H9 (cell line): ENCODE measurements at regions not wholly inside any gene's neighbourhood (a gene's known extent, or its start where the extent isn't known, plus 50 kb on each side); places are given as distances from the start of the nearest gene placed in this dataset.

Experiments used
- DNase-seq: peaks from one replicate; pipeline ENCODE4 v3.0.0-alpha.2; 2017
- H2AFZ ChIP-seq: one replicate; pipeline ENCODE4 v1.6.1; 2013; ENCODE audit warnings: mild to moderate bottlenecking, low read length, control low read depth, moderate library complexity
- H2AK5ac ChIP-seq: 2 replicates; pipeline ENCODE4 v1.6.1; 2013; ENCODE audit warnings: low read length, control low read depth, mixed read lengths; ENCODE audit not compliant: insufficient read length
- H2BK120ac ChIP-seq: one replicate; pipeline ENCODE4 v1.6.1; 2013; ENCODE audit warnings: low read depth, mild to moderate bottlenecking, low read length, control low read depth, inconsistent platforms; ENCODE audit not compliant: poor library complexity, severe bottlenecking
- H2BK12ac ChIP-seq: 2 replicates; pipeline ENCODE4 v1.6.1; 2013; ENCODE audit warnings: low read length, control low read depth, mixed read lengths, low read depth; ENCODE audit not compliant: insufficient read length
- H2BK15ac ChIP-seq: 2 replicates; pipeline ENCODE4 v1.6.1; 2013; ENCODE audit warnings: low read depth, low read length, control low read depth
- H2BK20ac ChIP-seq: one replicate; pipeline ENCODE4 v1.6.1; 2013; ENCODE audit warnings: low read depth, mild to moderate bottlenecking, low read length, control low read depth, inconsistent platforms; ENCODE audit not compliant: poor library complexity, severe bottlenecking
- H2BK5ac ChIP-seq: 2 replicates; pipeline ENCODE4 v1.6.1; 2013; ENCODE audit warnings: low read length, control low read depth, mixed read lengths; ENCODE audit not compliant: insufficient read length
- H3K14ac ChIP-seq: 2 replicates; pipeline ENCODE4 v1.6.1; 2013; ENCODE audit warnings: low read length, control low read depth; ENCODE audit not compliant: insufficient read depth
- H3K18ac ChIP-seq: 2 replicates; pipeline ENCODE4 v1.6.1; 2013; ENCODE audit warnings: low read depth, mild to moderate bottlenecking, mixed read lengths, low read length, control low read depth; ENCODE audit not compliant: insufficient read length
- H3K23ac ChIP-seq: 2 replicates; pipeline ENCODE4 v1.6.1; 2013; ENCODE audit warnings: low read length, control low read depth, mixed read lengths, low read depth; ENCODE audit not compliant: insufficient read length
- H3K23me2 ChIP-seq: 2 replicates; pipeline ENCODE4 v1.6.1; 2013; ENCODE audit warnings: low read depth, mild to moderate bottlenecking, mixed read lengths, low read length, control low read depth; ENCODE audit not compliant: insufficient read length, poor library complexity, severe bottlenecking
- H3K27ac ChIP-seq: 2 replicates; pipeline ENCODE4 v1.5.1; 2013; ENCODE audit warnings: low read length, control low read depth, mixed read lengths, low read depth; ENCODE audit not compliant: insufficient read length
- H3K27me3 ChIP-seq: 2 replicates; pipeline ENCODE4 v1.6.1; 2013; ENCODE audit warnings: low read length, control low read depth, inconsistent platforms; ENCODE audit not compliant: insufficient read depth
- H3K4ac ChIP-seq: 2 replicates; pipeline ENCODE4 v1.6.1; 2013; ENCODE audit warnings: low read depth, mild to moderate bottlenecking, control low read depth, inconsistent platforms, low read length, moderate library complexity
- H3K4me1 ChIP-seq: 2 replicates; pipeline ENCODE4 v1.6.1; 2013; ENCODE audit warnings: low read length, control low read depth, inconsistent platforms; ENCODE audit not compliant: insufficient read depth
- H3K4me2 ChIP-seq: 2 replicates; pipeline ENCODE4 v1.6.1; 2013; ENCODE audit warnings: low read length, control low read depth, mixed read lengths; ENCODE audit not compliant: insufficient read length, insufficient read depth
- H3K56ac ChIP-seq: 2 replicates; pipeline ENCODE4 v1.6.1; 2013; ENCODE audit warnings: low read depth, mild to moderate bottlenecking, mixed read lengths, low read length, control low read depth; ENCODE audit not compliant: insufficient read length
- H3K79me1 ChIP-seq: 2 replicates; pipeline ENCODE4 v1.6.1; 2013; ENCODE audit warnings: low read depth, mild to moderate bottlenecking, moderate library complexity, low read length, control low read depth, inconsistent platforms; ENCODE audit not compliant: insufficient read depth, poor library complexity, severe bottlenecking
- H3K79me2 ChIP-seq: 2 replicates; pipeline ENCODE4 v1.6.1; 2013; ENCODE audit warnings: low read length, control low read depth, inconsistent platforms; ENCODE audit not compliant: insufficient read depth
- H3K9ac ChIP-seq: 2 replicates; pipeline ENCODE4 v1.6.1; 2013; ENCODE audit warnings: low read length, control low read depth, mixed read lengths; ENCODE audit not compliant: insufficient read length; ENCODE audit errors: extremely low read depth
- H3K9me3 ChIP-seq: one replicate; pipeline ENCODE4 v1.6.1; 2013; ENCODE audit warnings: low read depth, low read length, inconsistent platforms; ENCODE audit not compliant: control insufficient read depth
- H3T11ph ChIP-seq: one replicate; pipeline ENCODE4 v1.6.1; 2013; ENCODE audit warnings: mild to moderate bottlenecking, low read length, control low read depth, inconsistent platforms
- H4K20me1 ChIP-seq: one replicate; pipeline ENCODE4 v1.6.1; 2013; ENCODE audit not compliant: control insufficient read depth, insufficient read length, insufficient read depth
- H4K5ac ChIP-seq: 2 replicates; pipeline ENCODE4 v1.6.1; 2013; ENCODE audit warnings: low read depth, mild to moderate bottlenecking, mixed read lengths, low read length, control low read depth; ENCODE audit not compliant: insufficient read length
- H4K8ac ChIP-seq: replicated peaks from 2 replicates; pipeline ENCODE4 v1.6.1; 2013; ENCODE audit warnings: low read length, control low read depth, mixed read lengths, low read depth; ENCODE audit not compliant: insufficient read length
- H4K91ac ChIP-seq: 2 replicates; pipeline ENCODE4 v1.6.1; 2013; ENCODE audit warnings: low read depth, mild to moderate bottlenecking, moderate library complexity, mixed read lengths, low read length, control low read depth; ENCODE audit not compliant: insufficient read length
- H3K27ac Mint-ChIP-seq, 3 experiments: 2 replicates in 2 of 3; 3 replicates in 1 of 3; pipeline ENCODE4 v1.8.0; 2020 to 2021; ENCODE audit warnings: mixed read lengths in 3 of 3, mild to moderate bottlenecking in 1 of 3, moderate library complexity in 1 of 3
- H3K27me3 Mint-ChIP-seq: 2 replicates; pipeline ENCODE4 v1.8.0; 2021; ENCODE audit warnings: low read depth, mild to moderate bottlenecking, moderate library complexity, mixed read lengths
- H3K36me3 Mint-ChIP-seq, 3 experiments: 2 replicates in 2 of 3; 3 replicates in 1 of 3; pipeline ENCODE4 v1.8.0; 2020 to 2021; ENCODE audit warnings: low read depth in 3 of 3, mixed read lengths in 3 of 3; ENCODE audit not compliant: insufficient read depth in 1 of 3
- H3K4me1 Mint-ChIP-seq, 2 experiments: 2 replicates each; pipeline ENCODE4 v1.8.0; 2020; ENCODE audit warnings: mixed read lengths in 2 of 2
- H3K4me3 Mint-ChIP-seq, 2 experiments: 2 replicates in 1 of 2; 3 replicates in 1 of 2; pipeline ENCODE4 v1.8.0; 2020 to 2021; ENCODE audit warnings: mild to moderate bottlenecking in 2 of 2, mixed read lengths in 2 of 2, moderate library complexity in 1 of 2
- H3K9me3 Mint-ChIP-seq, 2 experiments: 2 replicates in 1 of 2; 3 replicates in 1 of 2; pipeline ENCODE4 v1.8.0; 2020; ENCODE audit warnings: mild to moderate bottlenecking in 2 of 2, mixed read lengths in 2 of 2, moderate library complexity in 1 of 2
- CTCF ChIP-seq: fragments of 200-600 bp; sonication (generic); conservative IDR thresholded peaks from 3 replicates; pipeline ENCODE4 v1.8.0; 2021; ENCODE audit warnings: antibody characterized with exemption, mild to moderate bottlenecking
- WGBS: extraction: QIAGEN DNeasy Blood & Tissue Kit; methylation state at CpG from one replicate; pipeline ENCODE4 v1.1.7; 2013; ENCODE audit warnings: missing lambda C conversion rate, low lambda C conversion rate, mixed read lengths; ENCODE audit not compliant: insufficient read length; ENCODE audit errors: extremely low coverage; 5-methylcytosine and 5-hydroxymethylcytosine counted together

DNA sequence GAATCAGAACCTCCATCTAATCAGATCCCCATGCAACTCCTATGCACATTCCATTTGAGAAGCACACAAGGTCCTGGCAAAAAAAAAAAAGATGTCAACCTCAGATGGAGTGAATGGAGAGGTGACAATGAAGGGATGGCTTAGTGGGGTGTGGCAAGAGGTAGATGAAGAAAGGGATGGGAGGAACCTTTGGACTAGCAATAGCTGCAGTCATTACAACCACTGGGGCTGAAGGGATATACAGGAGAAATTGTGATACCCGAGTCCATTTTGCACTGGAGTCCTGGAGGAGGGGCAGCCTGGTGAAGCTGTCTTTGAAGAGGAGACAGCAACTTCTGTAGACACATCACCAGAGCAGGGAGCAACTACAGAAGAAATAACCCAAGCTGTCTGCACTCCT lies 219.6 kb downstream of the ENC1 start:
- no peak overlapping the region for H3K18ac ChIP-seq
- no peak overlapping the region for H4K5ac ChIP-seq
- no peak overlapping the region for H2AFZ ChIP-seq
- H2BK120ac ChIP-seq = no peak overlapping the region
- no peaks in the 10 kb centered on the region for H4K20me1 ChIP-seq
- no peaks in the 10 kb centered on the region for H3K23me2 ChIP-seq
- Mint-ChIP-seq H3K4me1 (no peaks in the 10 kb centered on the region), H3K4me3 (no peak overlapping the region), H3K27ac (no peak overlapping the region; a peak in 1 of 7 replicates), H3K27me3 (peaks cover 2% of the 10 kb centered on the region), H3K36me3 (no peaks in the 10 kb centered on the region; a peak in 1 of 7 replicates), H3K9me3 (no peaks in the 10 kb centered on the region; a peak in 1 of 5 replicates)
- no peaks in the 10 kb centered on the region for H3K4me1 ChIP-seq
- H3T11ph ChIP-seq = no peak overlapping the region
- H3K79me2 ChIP-seq = no peaks in the 10 kb centered on the region
- no peak overlapping the region for H2BK20ac ChIP-seq
- H2AK5ac ChIP-seq = no peak overlapping the region
- no peak overlapping the region for H3K4ac ChIP-seq
- no peak overlapping the region for H3K23ac ChIP-seq
- H3K14ac ChIP-seq = no peak overlapping the region
- H3K79me1 ChIP-seq = no peaks in the 10 kb centered on the region
- H2BK15ac ChIP-seq = no peak overlapping the region
- H4K8ac ChIP-seq = no peak overlapping the region
- no peak overlapping the region for H3K4me2 ChIP-seq
- H3K9me3 ChIP-seq = no peaks in the 10 kb centered on the region
- TF ChIP-seq CTCF = no peak
- H2BK5ac ChIP-seq = no peak overlapping the region
- no peak overlapping the region for H2BK12ac ChIP-seq
- H3K56ac ChIP-seq = no peak overlapping the region
- no peak overlapping the region for H4K91ac ChIP-seq
- H3K27ac ChIP-seq = no peak overlapping the region
- WGBS = no CpG with 5 or more reads among the region's 1 CpG
- H3K27me3 ChIP-seq = no peaks in the 10 kb centered on the region
- no peak for DNase-seq
- H3K9ac ChIP-seq = no peak overlapping the region
